Bronchial epithelial cell (primary cell): ENCODE measurements at regions not wholly inside any gene's neighbourhood (a gene's known extent, or its start where the extent isn't known, plus 50 kb on each side); places are given as distances from the start of the nearest gene placed in this dataset.

Source experiments
- DNase-seq: peaks from one replicate; pipeline ENCODE4 v3.0.0-alpha.2; 2010; ENCODE audit warnings: low read depth
- FAIRE-seq: peaks from 2 replicates; lab custom pipeline; 2011; peaks lifted over from hg19 to GRCh38; lab: Jason Lieb, UNC
- H3K27me3 ChIP-seq: 2 replicates; pipeline ENCODE4 v1.5.1; 2011; ENCODE audit warnings: low read length; ENCODE audit not compliant: control insufficient read depth, insufficient read depth
- H3K36me3 ChIP-seq: 2 replicates; pipeline ENCODE4 v1.5.1; 2011; ENCODE audit warnings: low read length; ENCODE audit not compliant: control insufficient read depth, insufficient read depth
- H3K4me3 ChIP-seq: 2 replicates; pipeline ENCODE4 v1.5.1; 2011; ENCODE audit warnings: mild to moderate bottlenecking, low read depth, low read length, control low read depth
- CTCF ChIP-seq: IDR thresholded peaks from 2 replicates; pipeline ENCODE4 v1.5.1; 2011; ENCODE audit warnings: mild to moderate bottlenecking, moderate library complexity, low read length, control low read depth, inconsistent platforms; ENCODE audit not compliant: insufficient read depth, severe bottlenecking

- no peaks in the 10 kb centered on the region for H3K36me3 ChIP-seq
- no peaks in the 10 kb centered on the region for H3K27me3 ChIP-seq
- DNase-seq (peak; percentile 76), FAIRE-seq (no peak)
- no peak overlapping the region for H3K4me3 ChIP-seq
- TF ChIP-seq CTCF, result no peak
These were observed 561.8 kb downstream of the CETN3 start for GRCh38 chr5:89847743-89848142.

GRCh38 chr5:89844548-89844947 is 565.0 kb downstream of the CETN3 start:
- no peak for FAIRE-seq

GRCh38 chr5:89842531-89842930 is 567.0 kb downstream of the CETN3 start:
- Histone ChIP-seq H3K27me3 (no peaks in the 10 kb centered on the region), H3K4me3 (no peak overlapping the region), H3K36me3 (no peaks in the 10 kb centered on the region)
- FAIRE-seq (no peak), DNase-seq (no peak)
- no peak for TF ChIP-seq CTCF

More at GRCh38 chr5:89844548-89844947, 565.0 kb downstream of the CETN3 start:
- DNase-seq, result peak; percentile 20
- Histone ChIP-seq H3K36me3 (no peaks in the 10 kb centered on the region), H3K27me3 (no peaks in the 10 kb centered on the region), H3K4me3 (no peak overlapping the region)
- no peak for TF ChIP-seq CTCF

GRCh38 chr5:89840906-89841305 is 568.6 kb downstream of the CETN3 start:
- Histone ChIP-seq H3K4me3 (no peak overlapping the region), H3K27me3 (no peaks in the 10 kb centered on the region), H3K36me3 (no peaks in the 10 kb centered on the region)
- FAIRE-seq (no peak), DNase-seq (no peak)
- TF ChIP-seq CTCF, result no peak

- no peak for TF ChIP-seq CTCF
- DNase-seq (no peak), FAIRE-seq (no peak)
- no peaks in the 10 kb centered on the region for H3K27me3 ChIP-seq
- H3K4me3 ChIP-seq, result no peak overlapping the region
- no peaks in the 10 kb centered on the region for H3K36me3 ChIP-seq
These were observed 578.9 kb downstream of the CETN3 start for GRCh38 chr5:89830691-89831090.

GRCh38 chr5:89827960-89828359 is 581.6 kb downstream of the CETN3 start:
- Histone ChIP-seq H3K4me3 (no peak overlapping the region), H3K36me3 (no peaks in the 10 kb centered on the region), H3K27me3 (no peaks in the 10 kb centered on the region)
- DNase-seq (no peak), FAIRE-seq (no peak)
- no peak for TF ChIP-seq CTCF
